ENCODE measurements at regions not wholly inside any gene's neighbourhood (a gene's known extent, or its start where the extent isn't known, plus 50 kb on each side); places are given as distances from the start of the nearest gene placed in this dataset.

DNA sequence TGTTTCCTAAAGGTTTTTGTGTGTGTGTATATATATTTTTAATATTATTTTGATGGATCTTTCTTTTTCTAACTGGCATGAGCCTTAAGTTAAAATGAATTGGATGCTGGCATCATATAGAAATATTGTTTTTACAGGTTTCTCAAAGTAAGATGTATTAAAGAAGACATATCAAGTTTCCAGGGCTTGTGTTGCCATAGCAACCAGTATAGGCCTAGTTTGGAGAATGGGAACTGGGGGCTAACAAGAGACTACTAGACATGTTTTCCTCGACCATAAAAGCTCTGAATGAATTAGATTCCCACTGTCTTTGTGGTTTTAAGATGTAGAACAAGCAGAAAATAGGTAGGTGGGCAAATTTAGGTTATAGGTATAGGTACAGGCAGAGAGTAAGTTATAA is 771.4 kb downstream of the TUSC7 start:
- no peak for DNase-seq

DNA sequence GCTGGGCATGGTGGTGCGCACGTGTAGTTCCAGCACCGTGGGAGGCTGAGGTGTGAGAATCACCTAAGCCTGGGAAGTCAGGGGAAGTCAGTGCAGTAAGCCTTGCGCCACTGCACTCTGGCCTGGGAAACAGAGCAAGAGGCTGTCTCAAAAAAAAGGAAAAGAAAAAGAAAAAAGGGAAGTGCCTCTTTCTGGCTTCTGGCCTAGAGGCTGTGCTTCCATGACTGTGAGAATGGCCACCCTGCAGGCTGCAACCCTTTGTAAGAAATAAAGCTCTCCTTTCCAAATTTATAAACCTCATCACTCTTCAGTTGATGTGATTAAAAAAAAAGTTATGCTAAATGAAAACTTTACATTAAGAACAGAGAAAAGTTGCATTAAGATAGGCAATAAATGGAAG is 774.3 kb downstream of the TUSC7 start:
- no peak for DNase-seq

DNA sequence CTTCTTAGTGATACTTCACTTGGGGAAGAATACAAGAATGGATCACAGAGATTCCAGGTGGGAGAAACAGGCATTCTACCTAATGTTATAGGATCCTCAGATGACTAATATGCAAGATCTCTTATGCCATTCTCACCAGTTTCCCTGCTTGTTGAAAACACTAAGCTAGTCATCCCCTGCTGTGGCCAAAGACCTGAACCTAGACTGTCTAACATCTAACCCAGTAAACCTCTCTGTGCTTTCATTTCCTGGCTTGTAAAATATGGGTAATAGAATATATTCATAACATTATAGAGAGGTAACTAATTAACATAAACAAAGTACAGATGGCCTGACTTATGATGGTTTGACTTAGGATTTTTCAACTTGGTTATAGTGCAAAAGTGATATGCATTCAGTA is 776.3 kb downstream of the TUSC7 start:
- no peak for DNase-seq

DNA sequence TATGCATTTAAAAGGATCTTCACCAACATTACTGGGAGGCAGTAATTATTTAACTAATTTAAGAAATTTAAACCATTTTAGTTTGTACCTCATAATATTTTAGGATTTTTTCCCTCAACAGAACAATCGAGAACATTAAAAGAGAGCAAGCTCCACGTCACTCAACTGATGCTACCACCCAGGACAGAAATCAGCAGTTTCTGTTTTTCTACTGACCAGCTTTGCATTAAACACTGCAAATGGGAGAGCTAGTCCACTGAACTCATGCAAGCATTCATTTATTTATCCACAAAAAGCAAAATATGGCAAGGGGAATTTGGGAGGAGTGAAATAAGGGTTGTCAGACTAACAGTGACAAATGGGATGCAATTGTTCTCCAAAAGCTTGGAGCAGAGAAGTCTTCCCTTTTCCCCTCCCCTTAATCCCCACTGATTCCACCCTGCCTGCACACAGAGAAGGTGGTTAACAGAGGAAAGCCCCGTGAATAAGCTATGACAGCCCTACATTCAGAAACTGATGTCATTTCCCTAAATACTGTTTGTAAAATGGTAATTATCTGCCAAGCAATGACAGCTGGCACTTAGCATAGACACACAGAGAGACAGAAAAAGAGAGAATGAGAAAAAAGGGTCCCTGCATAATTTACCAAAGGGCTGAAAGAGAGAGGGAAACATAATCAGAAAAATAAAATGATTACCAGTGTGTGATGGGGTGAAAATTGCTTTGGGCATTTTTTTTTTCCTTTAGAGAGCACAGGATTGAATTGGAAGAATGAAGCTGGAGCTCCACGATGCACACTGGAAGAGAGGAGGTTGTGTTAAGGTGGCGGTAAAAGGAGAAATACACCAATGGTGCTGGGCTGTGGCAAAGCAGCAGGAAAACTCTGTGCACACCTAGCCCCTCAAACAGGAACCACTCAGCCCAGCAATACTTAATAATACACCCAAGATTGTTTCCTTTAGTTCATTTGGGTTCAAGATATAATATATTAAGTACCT is 777.4 kb downstream of the TUSC7 start:
- DNase-seq, result peak; percentile 33 to 61 (median 51)

DNA sequence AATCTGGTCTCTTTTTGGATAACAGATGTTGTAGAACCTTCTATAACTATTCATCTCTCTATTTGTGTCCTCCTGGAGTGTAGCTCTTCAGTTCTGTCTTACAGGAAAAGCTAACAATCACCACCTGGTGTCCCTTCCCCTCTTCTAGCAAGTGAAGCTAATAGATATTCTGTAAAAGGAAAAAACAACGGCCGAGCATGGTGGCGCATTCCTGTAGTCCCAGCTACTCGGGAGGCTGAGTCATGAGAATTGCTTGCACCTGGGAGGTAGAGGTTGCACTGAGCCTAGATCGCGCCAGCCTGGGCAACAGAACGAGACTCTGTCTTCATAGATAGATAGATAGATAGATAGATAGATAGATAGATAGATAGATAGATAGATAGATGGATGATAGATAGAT is 779.4 kb downstream of the TUSC7 start:
- no peak for DNase-seq

DNA sequence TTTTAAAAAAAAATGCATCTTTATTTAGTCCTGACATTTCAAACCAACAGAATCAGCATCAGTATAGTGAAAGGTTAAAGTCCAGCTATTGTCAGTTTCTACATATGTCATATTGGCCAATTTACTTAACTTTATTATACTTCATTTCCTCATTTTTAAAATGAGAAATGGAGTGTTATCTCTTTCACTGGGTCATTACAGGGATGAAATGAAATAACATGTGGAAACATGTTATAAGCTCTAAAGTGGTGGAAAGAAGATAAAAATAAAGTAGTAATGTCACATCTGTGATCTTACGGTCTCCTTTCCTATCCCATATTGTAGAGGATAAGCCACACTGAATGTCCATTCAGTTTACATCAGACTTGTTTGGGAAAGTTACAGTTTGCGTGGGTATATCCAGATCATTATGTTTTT is 780.1 kb downstream of the TUSC7 start:
- no peak for DNase-seq

DNA sequence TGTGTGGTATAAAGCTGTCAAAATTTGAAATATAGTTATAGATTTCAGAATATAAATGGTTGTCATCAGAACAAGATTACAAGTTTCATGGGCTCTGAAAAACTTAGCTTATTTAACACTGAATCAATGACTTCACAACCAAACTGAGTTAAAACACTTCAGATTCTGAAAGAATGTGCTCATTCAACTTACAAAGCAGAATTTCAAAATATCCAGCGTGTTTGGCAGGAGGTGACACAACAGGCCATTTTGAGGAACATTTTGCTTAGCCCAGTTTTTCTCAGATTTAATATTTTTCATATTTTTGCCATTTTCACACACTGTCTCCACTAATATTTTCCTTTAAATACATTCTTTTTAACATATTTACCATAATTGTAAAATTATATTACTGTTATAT is 781.1 kb downstream of the TUSC7 start:
- DNase-seq, result peak in 1 of 3 donors; percentile 26

DNA sequence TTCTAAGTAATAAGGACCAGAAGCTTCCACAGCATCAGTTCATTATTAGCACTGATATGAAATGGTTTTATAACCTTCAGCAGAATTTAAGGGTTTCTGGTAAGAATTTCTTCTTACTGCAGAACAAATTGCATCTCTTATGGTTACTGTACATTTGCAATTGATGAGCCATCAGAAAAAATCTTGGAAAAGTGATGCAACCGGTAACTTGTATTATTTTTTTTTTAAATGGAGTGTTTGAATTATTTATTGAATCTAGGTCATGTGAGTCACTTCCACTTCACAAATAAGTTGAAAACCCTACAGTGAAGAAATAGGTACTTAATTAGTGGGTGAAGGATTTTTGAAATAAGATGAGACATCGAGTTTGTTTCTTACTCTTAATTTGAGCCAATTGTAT is 786.0 kb downstream of the TUSC7 start:
- DNase-seq, result no peak

DNA sequence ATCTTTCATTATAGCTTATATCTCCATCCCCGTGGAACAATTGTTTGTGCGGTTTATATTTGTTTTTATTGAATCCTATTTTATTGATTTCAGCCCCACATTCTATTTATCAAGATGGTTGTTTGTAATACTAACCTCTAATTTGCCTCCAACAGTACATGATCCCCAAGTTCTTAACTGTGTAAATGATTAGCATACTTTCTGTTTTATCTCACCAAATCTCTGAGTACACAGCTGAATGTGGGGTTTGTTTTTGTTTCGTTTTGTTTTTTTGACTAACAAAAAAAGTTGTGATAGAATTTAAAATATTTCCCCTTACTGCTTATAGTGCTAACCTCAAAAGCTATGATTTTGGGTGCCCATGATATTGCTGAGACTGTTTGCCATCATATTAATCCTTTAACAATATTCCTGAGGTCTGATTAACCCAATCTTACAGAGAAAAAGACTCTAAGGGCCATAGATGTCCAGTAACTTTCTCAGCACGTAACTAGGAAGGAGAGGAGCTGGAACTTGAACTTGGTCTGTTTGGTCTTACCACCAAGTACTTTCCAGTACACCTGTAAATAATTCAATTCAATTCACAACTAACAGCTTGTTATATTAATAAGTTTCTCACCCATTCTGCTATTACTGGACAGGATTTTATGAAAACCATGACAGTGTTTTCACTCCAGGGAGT is 789.8 kb downstream of the TUSC7 start:
- DNase-seq, result no peak

DNA sequence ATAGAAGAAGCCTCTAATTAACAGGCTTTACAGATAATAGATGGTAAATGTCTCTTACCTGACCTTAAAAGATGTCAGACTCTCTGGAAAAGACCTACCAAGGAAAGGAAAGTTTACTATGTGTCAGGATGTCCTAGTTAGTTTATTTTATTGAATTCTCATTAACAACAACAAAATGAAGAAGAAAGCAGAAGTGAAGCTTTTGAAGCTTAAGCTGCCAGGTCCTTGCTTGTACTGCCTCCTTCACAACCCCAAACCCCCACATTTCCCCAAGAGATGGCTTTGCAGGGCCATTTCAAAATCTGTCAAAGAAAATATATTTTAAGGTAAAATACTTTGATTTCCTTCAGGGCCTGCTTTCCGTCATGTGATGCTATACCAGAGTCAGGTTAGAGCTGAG is 798.4 kb downstream of the TUSC7 start:
- no peak for DNase-seq

DNA sequence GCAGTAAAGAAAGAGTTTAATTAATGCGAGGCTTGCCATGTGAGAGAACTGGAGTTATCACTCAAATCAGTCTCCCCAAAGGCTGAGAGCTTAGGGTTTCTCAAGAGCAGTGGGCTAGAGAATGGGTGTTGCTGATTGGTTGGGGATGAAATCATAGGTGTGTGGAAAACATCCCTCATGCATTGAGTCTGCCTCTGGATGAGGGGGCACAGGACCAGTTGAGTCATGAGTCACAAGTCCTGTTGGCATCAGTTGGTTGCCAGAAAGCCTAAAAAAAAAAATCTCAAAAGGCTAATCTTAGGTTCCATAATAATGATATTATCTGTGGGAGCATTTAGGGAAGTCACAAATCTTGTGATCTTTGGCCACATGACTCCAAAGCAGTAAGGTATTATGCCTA is 800.3 kb downstream of the TUSC7 start:
- DNase-seq, result peak in 1 of 3 donors; percentile 7

DNA sequence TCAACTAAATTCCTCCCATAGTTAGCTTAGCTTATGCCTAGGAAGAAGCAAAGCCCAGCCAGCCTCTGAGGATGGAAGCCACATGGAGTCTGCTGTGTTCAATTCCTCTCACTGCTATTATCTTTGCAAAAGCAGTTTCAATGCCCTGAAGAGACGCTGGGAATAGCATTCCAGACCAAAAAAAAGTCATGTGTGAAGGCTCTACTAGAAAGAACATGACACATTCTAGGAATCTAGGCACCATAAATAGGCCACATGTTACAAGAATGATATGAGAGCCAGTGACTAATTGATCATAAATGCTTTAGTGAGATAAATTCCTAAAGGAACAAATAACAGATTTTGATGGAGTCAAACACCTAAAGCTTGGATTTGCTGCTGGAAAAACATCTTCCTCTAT is 800.8 kb downstream of the TUSC7 start:
- no peak for DNase-seq

DNA sequence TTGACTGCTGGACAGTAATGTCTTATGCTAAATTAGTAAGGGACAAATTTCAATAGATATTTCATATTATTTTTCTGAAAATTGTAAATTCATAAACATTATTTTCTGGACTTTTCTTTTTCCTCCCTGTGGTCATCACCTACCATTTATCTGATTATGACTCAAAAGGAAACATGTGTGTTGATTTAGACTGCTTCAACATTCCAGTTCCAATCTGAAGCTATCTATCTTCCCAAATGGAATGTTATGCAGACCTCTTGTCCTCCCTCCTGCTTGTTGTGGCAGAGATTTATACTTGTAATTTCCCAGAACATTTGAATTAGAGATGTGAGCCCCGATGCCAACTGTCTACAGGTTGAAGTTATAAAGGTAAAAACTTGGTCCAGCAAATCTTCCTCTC is 803.4 kb downstream of the TUSC7 start:
- no peak for DNase-seq

DNA sequence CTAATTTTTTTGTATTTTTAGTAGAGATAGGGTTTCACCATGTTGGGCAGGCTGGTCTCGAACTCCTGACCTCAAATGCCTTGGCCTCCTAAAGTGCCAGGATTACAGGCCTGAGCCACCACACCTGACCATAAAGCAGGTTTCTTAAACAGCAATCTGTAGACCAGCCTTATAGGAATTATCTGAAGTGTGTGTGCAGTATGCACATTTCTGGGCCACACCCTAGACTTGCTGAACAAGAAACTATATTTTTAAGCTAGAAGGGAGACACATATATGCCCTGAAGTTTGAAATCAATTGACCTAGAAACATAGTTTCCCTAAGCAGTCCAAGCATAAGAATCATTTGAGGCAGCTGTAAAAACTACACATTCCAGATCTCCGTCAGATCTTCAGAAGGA is 805.7 kb downstream of the TUSC7 start:
- no peak for DNase-seq

DNA sequence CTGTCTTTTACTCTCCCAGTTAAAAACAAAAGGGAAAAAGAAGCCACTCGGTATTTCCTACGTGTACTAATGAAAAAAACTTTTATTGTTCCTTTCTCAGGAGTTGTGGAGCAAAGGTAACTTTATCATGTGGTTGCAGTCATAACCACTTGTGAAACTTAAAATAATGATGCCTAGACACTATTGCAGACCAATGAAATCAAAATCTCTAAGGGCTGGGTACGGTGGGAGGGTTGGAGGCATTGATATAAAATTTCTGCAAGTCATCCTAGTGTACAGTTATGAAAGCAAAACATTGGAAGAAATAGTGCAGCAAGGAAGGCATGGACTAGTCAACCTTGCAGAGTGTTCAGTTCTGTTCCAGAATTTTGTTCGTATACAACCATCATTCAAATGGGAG is 808.8 kb downstream of the TUSC7 start:
- DNase-seq, result no peak

DNA sequence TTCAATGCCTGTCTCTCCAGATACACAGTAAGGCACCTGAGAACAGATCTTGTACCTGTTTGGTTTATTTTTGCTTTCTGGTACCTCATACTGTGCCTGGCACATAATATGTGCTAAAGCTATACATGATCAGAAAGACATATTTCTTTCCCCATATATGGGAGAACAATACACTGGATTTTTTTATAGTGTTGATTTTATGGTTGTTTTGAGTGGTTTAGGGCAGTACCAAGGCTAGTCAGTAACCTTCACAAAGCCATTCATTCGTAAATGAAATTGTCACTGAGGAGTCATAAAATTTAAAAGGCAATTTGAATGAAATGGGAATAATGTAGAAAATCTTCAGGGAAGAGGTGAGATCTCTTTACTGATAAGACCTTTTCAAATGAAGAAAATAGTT is 810.2 kb downstream of the TUSC7 start:
- no peak for DNase-seq

DNA sequence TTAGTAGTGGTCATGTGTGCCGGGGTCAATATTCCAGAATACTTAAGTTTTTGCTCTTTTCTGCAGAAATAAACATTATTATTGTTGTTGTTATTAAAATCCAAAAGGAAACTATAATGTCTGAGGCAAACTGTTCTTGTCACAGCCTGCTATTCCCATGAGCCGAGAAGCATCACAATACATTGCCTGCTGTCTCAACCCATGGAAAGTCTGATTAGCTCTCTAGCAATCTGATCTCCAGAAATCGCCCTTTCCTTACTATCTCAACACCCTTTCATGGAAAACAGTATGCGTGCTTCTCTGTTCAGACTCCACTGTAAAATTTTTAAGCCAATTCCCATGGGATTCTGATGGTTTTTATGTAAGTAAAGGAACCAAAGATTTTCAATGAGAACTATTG is 811.0 kb downstream of the TUSC7 start:
- DNase-seq, result no peak

DNA sequence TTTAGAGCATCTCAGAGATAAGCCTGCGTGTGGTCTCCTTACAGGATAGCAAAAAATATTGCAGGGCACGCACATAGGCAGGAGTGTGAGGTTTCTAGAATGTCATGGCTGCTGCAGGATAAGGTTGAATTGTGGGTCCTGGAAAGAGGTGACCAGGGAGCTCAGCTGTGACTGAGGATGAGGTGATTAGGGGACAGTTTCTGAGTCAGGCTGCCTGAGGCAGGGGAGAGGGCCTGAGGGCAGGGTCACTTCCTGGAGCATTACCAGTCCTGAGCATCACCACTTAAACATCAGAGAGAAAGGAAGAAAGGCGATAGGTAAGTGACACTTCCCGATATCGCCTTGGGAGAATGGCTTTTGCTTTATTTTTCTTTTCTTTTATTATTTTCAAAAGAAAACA is 813.8 kb downstream of the TUSC7 start:
- no peak for DNase-seq

DNA sequence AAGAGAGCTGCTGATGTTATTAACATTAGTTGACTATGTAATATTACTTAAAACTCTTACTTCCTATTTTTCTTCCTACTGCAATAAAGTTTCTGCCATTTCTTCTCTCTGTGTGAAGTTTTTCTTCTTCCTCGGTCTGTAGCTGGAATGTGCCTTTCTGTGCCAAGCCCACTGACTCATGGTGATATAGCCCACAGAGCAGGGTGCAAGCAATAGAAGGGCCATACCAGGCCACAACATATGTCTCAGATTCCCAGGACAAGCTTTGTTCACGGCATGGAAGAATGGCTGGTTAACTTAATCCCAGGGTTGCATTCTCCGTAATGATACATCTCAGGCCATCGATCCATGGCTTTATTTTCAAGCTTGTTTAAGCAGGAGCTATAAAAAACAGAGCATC is 815.3 kb downstream of the TUSC7 start:
- no peak for DNase-seq

DNA sequence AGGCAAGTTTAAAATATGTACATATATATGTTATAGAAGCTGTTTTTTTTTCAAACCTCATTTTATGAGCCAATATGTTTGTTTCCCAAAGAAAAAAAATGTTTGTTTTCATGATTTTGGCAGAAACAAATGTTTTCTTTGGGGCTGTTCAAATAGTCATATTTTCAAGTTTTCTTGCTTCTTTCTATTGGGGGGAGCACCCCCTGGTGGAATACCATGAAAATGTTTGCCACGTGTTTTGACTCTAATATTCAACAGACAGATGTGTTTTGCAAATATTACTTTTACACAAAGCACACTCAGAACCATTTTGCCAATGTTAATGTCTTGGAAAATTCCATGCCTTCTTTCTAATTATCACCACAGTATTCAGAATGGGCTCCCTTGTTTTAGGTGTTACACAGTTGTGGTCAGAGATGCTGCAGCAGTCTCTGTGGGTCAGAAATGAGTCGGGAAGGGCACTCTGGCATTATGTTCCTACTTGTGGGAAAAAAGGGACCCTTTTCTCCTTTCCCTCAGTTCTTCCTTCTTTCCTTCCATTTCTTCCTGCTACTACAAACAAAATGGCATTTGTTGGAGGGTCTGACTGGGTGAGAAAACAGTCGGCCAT is 817.0 kb downstream of the TUSC7 start:
- DNase-seq, result peak; percentile 50 to 62 (median 51)

DNA sequence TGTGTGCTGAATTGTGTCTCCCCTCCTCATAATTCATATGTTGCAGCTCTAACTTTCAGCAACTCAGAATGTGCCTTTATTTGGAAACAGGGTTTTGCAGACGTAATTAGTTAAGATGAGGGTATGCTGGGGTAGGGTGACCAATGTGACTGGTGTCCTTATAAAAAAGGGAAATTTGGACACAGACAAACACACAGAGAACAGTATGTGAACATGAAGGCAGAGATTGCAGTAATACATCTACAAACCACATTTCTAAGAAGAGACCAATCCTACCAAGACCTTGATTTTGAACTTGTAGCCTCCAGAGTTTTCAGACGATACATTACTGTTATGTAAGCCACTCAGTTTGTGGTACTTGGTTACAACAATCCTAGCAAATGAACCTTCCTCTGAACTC is 817.8 kb downstream of the TUSC7 start:
- no peak for DNase-seq

DNA sequence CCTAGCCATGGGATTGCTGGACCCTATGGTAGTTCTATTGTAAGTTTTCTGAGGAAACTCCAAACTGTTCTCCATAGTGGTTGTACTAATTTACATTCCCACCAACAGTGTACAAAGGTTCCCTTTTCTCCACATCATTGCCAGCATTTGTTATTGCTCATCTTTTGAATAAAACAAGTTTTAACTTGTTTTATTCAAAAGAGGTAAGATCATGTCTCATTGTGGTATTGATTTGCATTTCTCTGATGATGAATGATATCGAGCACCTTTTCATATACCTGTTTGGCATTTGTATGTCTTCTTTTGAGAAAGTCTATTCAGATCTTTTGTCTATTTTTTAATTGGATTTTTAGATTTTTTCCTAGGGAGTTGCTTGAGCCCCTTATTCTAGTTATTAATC is 819.1 kb downstream of the TUSC7 start:
- no peak for DNase-seq

DNA sequence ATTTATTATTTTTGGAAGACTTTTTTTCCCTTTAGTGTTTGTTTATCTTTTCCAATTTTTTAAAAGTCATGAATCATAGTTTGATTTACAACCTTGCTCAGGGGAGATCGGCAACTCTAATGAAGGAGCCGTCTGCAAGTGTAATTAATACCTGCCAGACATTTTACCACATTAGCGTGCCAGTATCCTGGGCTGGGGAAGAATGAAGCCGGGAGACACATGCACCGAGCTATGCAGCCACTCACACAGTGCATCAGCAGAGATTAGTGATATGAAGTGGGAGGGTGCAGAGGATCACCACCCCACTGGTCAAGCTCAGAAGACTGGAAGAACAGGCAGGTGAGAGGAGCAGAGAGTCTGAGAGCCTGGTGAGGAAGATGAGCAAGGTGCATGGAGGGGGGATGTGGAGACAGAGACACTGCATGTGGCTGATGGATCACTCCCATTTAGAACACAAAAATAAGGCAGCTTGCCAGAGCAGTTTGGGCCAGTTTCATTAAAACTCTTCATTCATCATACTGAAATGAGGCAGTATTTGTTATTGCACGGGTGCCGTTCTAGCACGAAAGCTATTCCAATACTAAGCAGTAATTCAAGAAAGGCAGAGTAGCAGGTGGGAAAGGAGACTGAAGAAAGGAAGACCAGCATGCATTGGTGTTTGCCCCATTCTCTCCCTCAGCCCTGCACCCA is 821.6 kb downstream of the TUSC7 start:
- DNase-seq, result no peak
